Mesothelial cell of epicardium (in vitro differentiated cells): ENCODE measurements at regions not wholly inside any gene's neighbourhood (a gene's known extent, or its start where the extent isn't known, plus 50 kb on each side); places are given as distances from the start of the nearest gene placed in this dataset.

Source experiments
- DNase-seq, 2 experiments: peaks; one replicate each; pipeline ENCODE4 v3.0.0; 2021; ENCODE audit warnings: low spot score in 2 of 2; ENCODE audit not compliant: unreplicated experiment in 2 of 2
- H3K27ac Mint-ChIP-seq: 2 replicates; pipeline ENCODE4 v1.8.0; 2021; ENCODE audit warnings: mixed read lengths
- H3K27me3 Mint-ChIP-seq: 2 replicates; pipeline ENCODE4 v1.8.0; 2021; ENCODE audit warnings: low read depth, mixed read lengths
- H3K36me3 Mint-ChIP-seq: 2 replicates; pipeline ENCODE4 v1.8.0; 2021; ENCODE audit warnings: mixed read lengths
- H3K4me1 Mint-ChIP-seq: 2 replicates; pipeline ENCODE4 v1.8.0; 2021; ENCODE audit warnings: mixed read lengths
- H3K4me3 Mint-ChIP-seq: 2 replicates; pipeline ENCODE4 v1.8.0; 2021; ENCODE audit warnings: mild to moderate bottlenecking, moderate library complexity, mixed read lengths
- H3K9me3 Mint-ChIP-seq: 2 replicates; pipeline ENCODE4 v1.8.0; 2021; ENCODE audit warnings: mixed read lengths
- CTCF ChIP-seq: fragments of 200-600 bp; sonication (generic); IDR thresholded peaks from one replicate; pipeline ENCODE4 v1.5.0; 2021; ENCODE audit warnings: antibody characterized with exemption; ENCODE audit not compliant: unreplicated experiment

GRCh38 chr1:177771688-177772087, 198.2 kb downstream of the SEC16B start:
- Mint-ChIP-seq H3K9me3 (peaks cover 26% of the 10 kb centered on the region), H3K27me3 (peaks cover 9% of the 10 kb centered on the region), H3K27ac (no peak overlapping the region), H3K36me3 (peaks cover 4% of the 10 kb centered on the region), H3K4me3 (no peak overlapping the region), H3K4me1 (no peaks in the 10 kb centered on the region)
- DNase-seq: no peak
- TF ChIP-seq CTCF: no peak

- no peak for TF ChIP-seq CTCF
- Mint-ChIP-seq H3K27me3 (peaks cover 13% of the 10 kb centered on the region), H3K4me1 (no peaks in the 10 kb centered on the region), H3K27ac (no peak overlapping the region), H3K4me3 (no peak overlapping the region), H3K36me3 (peaks cover 4% of the 10 kb centered on the region), H3K9me3 (peaks cover 30% of the 10 kb centered on the region)
- DNase-seq: no peak
Observed at GRCh38 chr1:177770096-177770495, 199.8 kb downstream of the SEC16B start.

GRCh38 chr1:177755851-177756560, 213.9 kb downstream of the SEC16B start:
- H3K4me3 Mint-ChIP-seq: no peak overlapping the region
- no peak for DNase-seq
- H3K27me3 Mint-ChIP-seq: peaks cover 33% of the 10 kb centered on the region
- peaks cover 1% of the 10 kb centered on the region for H3K36me3 Mint-ChIP-seq
- H3K4me1 Mint-ChIP-seq: no peaks in the 10 kb centered on the region
- H3K9me3 Mint-ChIP-seq: peaks cover 14% of the 10 kb centered on the region
- H3K27ac Mint-ChIP-seq: no peak overlapping the region
- no peak for TF ChIP-seq CTCF

DNA sequence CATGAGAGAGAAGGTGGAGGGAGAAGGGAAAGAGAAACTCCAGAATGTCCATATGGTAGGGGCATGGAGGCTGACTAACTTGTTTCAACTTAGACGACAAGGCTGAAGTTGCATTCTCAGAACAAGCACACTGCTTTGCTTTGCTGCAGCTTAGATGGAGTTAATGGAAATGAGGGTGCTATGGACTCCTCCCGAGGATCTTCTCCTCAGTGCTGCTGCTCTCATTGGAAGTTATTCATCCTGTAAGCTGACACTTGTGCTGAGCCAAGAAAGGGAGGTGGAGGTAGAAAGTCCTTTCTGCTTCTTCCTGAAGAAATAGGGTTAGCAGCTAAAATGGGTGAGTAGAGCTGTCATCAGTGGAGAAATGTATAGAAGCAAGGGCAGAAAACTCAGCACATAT, 215.3 kb downstream of the SEC16B start:
- no peak for TF ChIP-seq CTCF
- Mint-ChIP-seq H3K4me3 (no peak overlapping the region), H3K4me1 (no peaks in the 10 kb centered on the region), H3K9me3 (peaks cover 14% of the 10 kb centered on the region), H3K27me3 (peaks cover 33% of the 10 kb centered on the region), H3K27ac (no peak overlapping the region), H3K36me3 (peaks cover 1% of the 10 kb centered on the region)
- DNase-seq: no peak

- no peak for DNase-seq
- Mint-ChIP-seq H3K9me3 (peaks cover 8% of the 10 kb centered on the region), H3K4me1 (no peaks in the 10 kb centered on the region), H3K36me3 (no peaks in the 10 kb centered on the region), H3K4me3 (no peak overlapping the region), H3K27me3 (peaks cover 33% of the 10 kb centered on the region), H3K27ac (no peak overlapping the region)
- no peak for TF ChIP-seq CTCF
Observed at GRCh38 chr1:177753655-177754054, 216.2 kb downstream of the SEC16B start.
